ENCODE measurements at regions not wholly inside any gene's neighbourhood (a gene's known extent, or its start where the extent isn't known, plus 50 kb on each side); places are given as distances from the start of the nearest gene placed in this dataset.

DNA sequence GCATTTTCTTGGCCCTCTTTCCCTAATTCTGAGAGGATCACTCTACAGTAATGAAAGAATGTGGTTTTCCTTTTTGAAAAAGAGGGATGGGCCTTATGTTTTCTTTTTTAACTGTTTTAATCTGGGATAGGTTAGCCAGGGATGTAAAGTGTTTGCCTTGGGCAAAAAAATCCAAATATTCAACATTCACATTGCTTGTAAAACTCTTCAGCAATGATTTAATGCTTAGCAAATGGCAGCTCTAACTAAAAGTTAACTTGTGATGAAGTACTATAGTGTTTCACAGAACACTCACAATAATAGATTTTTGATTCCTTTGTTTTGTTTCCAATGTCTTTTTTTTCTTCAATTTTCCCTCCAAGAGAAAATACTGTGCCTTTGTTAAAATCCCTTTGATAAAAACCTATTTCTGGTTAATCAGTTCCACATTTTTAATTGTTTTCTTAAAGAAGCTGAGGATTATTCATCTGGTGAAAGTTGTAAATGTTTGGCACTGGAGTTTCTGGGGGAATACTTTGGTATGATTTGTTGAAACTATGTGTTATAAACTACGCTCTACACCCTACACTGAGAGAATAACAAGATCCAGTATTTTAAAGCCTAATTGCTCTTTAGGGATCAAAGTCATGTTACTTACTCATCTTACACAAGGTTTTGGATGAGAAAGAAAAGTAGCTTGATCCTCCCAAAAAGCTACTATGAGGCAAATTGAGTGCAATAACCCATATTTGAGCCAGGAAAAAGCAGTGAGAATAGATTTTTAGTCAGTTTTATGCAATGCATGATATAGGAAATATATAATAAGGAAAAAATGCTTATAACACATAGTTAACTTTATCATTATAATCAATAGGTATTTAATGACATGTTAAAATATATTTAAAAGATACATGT, 335.8 kb downstream of the EPHA7 start (continued):
- TF ChIP-seq HOXB13 (CRISPR knock-in tag; IDR thresholded peaks at IDR 0.05; ENCODE audit: low read depth) (no peak), SREBF2 (IDR thresholded peaks at IDR 0.05) (no peak), CBX2 (IDR thresholded peaks at IDR 0.05; ENCODE audit: borderline replicate concordance, low read depth) (no peak), SMC3 (IDR thresholded peaks at IDR 0.05) (no peak)

DNA sequence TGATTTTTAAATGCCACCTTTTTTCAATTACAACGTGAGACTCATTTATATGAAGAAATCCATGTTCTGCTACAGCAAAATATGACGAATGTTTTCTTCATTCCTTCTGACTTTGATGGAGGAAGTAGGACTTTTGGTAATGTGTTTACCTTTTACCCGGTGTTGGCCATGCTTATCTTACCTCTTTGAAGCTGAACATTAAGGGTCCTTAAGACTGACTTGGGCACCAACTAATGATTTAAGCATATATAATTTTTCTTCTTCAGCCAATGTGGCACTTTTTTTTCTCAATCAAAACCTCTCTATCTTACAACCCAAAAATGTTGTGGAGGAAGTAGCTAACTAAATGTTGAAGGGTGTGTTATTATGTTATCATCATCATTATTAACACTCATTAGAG, 337.5 kb downstream of the EPHA7 start:
- CTCF ChIA-PET = no interaction called here
- H3K4me2 ChIP-seq = no peak overlapping the region
- no peak overlapping the region for H3K27ac ChIP-seq

GRCh38 chr6:93079061-93079460, 340.3 kb downstream of the EPHA7 start:
- TF ChIP-seq, protein P1, sequence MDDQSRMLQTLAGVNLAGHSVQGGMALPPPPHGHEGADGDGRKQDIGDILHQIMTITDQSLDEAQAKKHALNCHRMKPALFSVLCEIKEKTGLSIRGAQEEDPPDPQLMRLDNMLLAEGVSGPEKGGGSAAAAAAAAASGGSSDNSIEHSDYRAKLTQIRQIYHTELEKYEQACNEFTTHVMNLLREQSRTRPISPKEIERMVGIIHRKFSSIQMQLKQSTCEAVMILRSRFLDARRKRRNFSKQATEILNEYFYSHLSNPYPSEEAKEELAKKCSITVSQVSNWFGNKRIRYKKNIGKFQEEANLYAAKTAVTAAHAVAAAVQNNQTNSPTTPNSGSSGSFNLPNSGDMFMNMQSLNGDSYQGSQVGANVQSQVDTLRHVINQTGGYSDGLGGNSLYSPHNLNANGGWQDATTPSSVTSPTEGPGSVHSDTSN (IDR thresholded peaks at IDR 0.05) = no peak
- TF ChIP-seq ATOH8 (CRISPR knock-in tag; IDR thresholded peaks at IDR 0.05; ENCODE audit: low read depth) = no peak
- TF ChIP-seq, protein P2, sequence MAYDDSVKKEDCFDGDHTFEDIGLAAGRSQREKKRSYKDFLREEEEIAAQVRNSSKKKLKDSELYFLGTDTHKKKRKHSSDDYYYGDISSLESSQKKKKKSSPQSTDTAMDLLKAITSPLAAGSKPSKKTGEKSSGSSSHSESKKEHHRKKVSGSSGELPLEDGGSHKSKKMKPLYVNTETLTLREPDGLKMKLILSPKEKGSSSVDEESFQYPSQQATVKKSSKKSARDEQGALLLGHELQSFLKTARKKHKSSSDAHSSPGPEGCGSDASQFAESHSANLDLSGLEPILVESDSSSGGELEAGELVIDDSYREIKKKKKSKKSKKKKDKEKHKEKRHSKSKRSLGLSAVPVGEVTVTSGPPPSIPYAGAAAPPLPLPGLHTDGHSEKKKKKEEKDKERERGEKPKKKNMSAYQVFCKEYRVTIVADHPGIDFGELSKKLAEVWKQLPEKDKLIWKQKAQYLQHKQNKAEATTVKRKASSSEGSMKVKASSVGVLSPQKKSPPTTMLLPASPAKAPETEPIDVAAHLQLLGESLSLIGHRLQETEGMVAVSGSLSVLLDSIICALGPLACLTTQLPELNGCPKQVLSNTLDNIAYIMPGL (CRISPR knock-in tag; IDR thresholded peaks at IDR 0.05; ENCODE audit: borderline replicate concordance) = no peak
- no peak for TF ChIP-seq RAD21 (conservative IDR thresholded peaks at IDR 0.05 in 1 of 2, IDR thresholded peaks at IDR 0.05 in 1 of 2)
- no peak for TF ChIP-seq RNF2 (IDR thresholded peaks at IDR 0.05; ENCODE audit: borderline replicate concordance, low read depth)
- TF ChIP-seq, protein P3, sequence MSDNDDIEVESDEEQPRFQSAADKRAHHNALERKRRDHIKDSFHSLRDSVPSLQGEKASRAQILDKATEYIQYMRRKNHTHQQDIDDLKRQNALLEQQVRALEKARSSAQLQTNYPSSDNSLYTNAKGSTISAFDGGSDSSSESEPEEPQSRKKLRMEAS (IDR thresholded peaks at IDR 0.05) = no peak
- TF ChIP-seq CEBPB (IDR thresholded peaks at IDR 0.05) = no peak
- no peak for TF ChIP-seq KDM5A (IDR thresholded peaks at IDR 0.05)
- TF ChIP-seq USF2 (IDR thresholded peaks at IDR 0.05) = no peak
- TF ChIP-seq CBX2 (IDR thresholded peaks at IDR 0.05; ENCODE audit: borderline replicate concordance, low read depth) = no peak
- TF ChIP-seq, protein P4, sequence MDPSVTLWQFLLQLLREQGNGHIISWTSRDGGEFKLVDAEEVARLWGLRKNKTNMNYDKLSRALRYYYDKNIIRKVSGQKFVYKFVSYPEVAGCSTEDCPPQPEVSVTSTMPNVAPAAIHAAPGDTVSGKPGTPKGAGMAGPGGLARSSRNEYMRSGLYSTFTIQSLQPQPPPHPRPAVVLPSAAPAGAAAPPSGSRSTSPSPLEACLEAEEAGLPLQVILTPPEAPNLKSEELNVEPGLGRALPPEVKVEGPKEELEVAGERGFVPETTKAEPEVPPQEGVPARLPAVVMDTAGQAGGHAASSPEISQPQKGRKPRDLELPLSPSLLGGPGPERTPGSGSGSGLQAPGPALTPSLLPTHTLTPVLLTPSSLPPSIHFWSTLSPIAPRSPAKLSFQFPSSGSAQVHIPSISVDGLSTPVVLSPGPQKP (IDR thresholded peaks at IDR 0.05; ENCODE audit: low read depth, low read length) = no peak
- no peak for TF ChIP-seq PHF8 (IDR thresholded peaks at IDR 0.05; ENCODE audit: borderline replicate concordance, low read depth)
- Histone ChIP-seq H3K27ac (no peak overlapping the region), H3K4me2 (no peak overlapping the region), H3K4me1 (no peaks in the 10 kb centered on the region), H3K9me3 (no peaks in the 10 kb centered on the region), H3K4me3 (no peak overlapping the region)
- ChIA-PET CTCF (no interaction called here), POLR2A (no interaction called here)
- 5% methylated on average over 1 of the region's 1 CpG for WGBS (ENCODE audit: missing lambda C conversion rate)
- ATAC-seq (no peak), DNase-seq (ENCODE audit: low read depth in 1 of 2, low spot score in 1 of 2) (no peak), FAIRE-seq (no peak)

More for the DNA sequence above, 337.5 kb downstream of the EPHA7 start:
- POLR2A ChIA-PET = no interaction called here
- Histone ChIP-seq H3K4me1 (no peaks in the 10 kb centered on the region), H3K4me3 (no peak overlapping the region), H3K9me3 (no peaks in the 10 kb centered on the region)
- DNase-seq (ENCODE audit: low read depth in 1 of 2, low spot score in 1 of 2) (no peak), ATAC-seq (no peak), FAIRE-seq (no peak)
- WGBS (ENCODE audit: missing lambda C conversion rate) = 2% methylated on average over 3 of the region's 3 CpGs
- TF ChIP-seq EHMT2 (IDR thresholded peaks at IDR 0.05; ENCODE audit: low read depth) = no peak
- TF ChIP-seq, protein P5, sequence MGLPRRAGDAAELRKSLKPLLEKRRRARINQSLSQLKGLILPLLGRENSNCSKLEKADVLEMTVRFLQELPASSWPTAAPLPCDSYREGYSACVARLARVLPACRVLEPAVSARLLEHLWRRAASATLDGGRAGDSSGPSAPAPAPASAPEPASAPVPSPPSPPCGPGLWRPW (IDR thresholded peaks at IDR 0.05) = no peak
- TF ChIP-seq EHF (CRISPR knock-in tag; IDR thresholded peaks at IDR 0.05) = no peak
- TF ChIP-seq SREBF2 (IDR thresholded peaks at IDR 0.05) = no peak
- TF ChIP-seq NPAS2 (CRISPR knock-in tag; IDR thresholded peaks at IDR 0.05; ENCODE audit: borderline replicate concordance) = no peak
- no peak for TF ChIP-seq FOXS1 (CRISPR knock-in tag; IDR thresholded peaks at IDR 0.05)
- TF ChIP-seq CHD4 (IDR thresholded peaks at IDR 0.05; ENCODE audit: borderline replicate concordance) = no peak
